BE2C (cell line): ENCODE measurements at regions not wholly inside any gene's neighbourhood (a gene's known extent, or its start where the extent isn't known, plus 50 kb on each side); places are given as distances from the start of the nearest gene placed in this dataset.

Experiments used
- DNase-seq: peaks from one replicate; pipeline ENCODE4 v3.0.0-alpha.2; 2020
- H3K27me3 ChIP-seq: fragments of 250-450 bp; sonication (Bioruptor Pico); 2 replicates; pipeline ENCODE4 v1.5.1; 2020; ENCODE audit warnings: mild to moderate bottlenecking
- H3K36me3 ChIP-seq: fragments of 250-450 bp; sonication (Bioruptor Pico); 2 replicates; pipeline ENCODE4 v1.5.1; 2020; ENCODE audit warnings: mild to moderate bottlenecking
- H3K4me1 ChIP-seq: fragments of 250-450 bp; sonication (Bioruptor Pico); 2 replicates; pipeline ENCODE4 v1.5.1; 2020
- H3K4me3 ChIP-seq: 2 replicates; pipeline ENCODE4 v1.5.1; 2011; ENCODE audit warnings: low read depth, low read length
- H3K9me3 ChIP-seq: fragments of 250-450 bp; sonication (Bioruptor Pico); 2 replicates; pipeline ENCODE4 v1.5.1; 2020
- TF ChIP-seq, protein P1 (sequence below): IDR thresholded peaks from 2 replicates; pipeline ENCODE4 v1.5.1; 2012; ENCODE audit warnings: mild to moderate bottlenecking, low read depth, low read length

DNA sequence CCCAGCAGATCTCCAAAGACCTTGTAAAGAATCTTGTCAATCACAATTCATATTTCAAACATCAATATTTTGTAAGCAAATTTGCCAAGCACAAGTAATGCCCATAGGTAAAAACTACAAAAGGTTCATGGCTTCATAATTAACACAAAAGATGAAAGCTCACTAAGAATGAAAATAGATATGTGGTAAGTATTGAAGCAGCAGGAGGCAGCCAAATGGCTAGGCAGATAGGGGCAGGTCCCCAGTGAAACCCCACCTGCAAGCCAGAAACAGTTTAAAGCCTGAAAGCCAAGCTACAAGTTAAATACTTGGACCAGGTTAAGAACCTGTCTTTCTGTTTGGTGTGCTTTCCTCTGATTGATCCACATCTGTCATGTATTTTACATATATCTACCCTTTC, 942.6 kb upstream of the SPRY2 start:
- H3K27me3 ChIP-seq = no peaks in the 10 kb centered on the region
- TF ChIP-seq, protein P1, sequence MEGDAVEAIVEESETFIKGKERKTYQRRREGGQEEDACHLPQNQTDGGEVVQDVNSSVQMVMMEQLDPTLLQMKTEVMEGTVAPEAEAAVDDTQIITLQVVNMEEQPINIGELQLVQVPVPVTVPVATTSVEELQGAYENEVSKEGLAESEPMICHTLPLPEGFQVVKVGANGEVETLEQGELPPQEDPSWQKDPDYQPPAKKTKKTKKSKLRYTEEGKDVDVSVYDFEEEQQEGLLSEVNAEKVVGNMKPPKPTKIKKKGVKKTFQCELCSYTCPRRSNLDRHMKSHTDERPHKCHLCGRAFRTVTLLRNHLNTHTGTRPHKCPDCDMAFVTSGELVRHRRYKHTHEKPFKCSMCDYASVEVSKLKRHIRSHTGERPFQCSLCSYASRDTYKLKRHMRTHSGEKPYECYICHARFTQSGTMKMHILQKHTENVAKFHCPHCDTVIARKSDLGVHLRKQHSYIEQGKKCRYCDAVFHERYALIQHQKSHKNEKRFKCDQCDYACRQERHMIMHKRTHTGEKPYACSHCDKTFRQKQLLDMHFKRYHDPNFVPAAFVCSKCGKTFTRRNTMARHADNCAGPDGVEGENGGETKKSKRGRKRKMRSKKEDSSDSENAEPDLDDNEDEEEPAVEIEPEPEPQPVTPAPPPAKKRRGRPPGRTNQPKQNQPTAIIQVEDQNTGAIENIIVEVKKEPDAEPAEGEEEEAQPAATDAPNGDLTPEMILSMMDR = no peak
- H3K9me3 ChIP-seq = no peaks in the 10 kb centered on the region
- H3K4me1 ChIP-seq = no peaks in the 10 kb centered on the region
- DNase-seq = no peak
- no peak overlapping the region for H3K4me3 ChIP-seq
- no peaks in the 10 kb centered on the region for H3K36me3 ChIP-seq

- H3K4me1 ChIP-seq = no peaks in the 10 kb centered on the region
- no peaks in the 10 kb centered on the region for H3K27me3 ChIP-seq
Measured at GRCh38 chr13:81283062-81283461, 942.1 kb upstream of the SPRY2 start.

GRCh38 chr13:81275666-81276258, 934.8 kb upstream of the SPRY2 start:
- H3K9me3 ChIP-seq = no peaks in the 10 kb centered on the region
- peak; percentile 40 for DNase-seq
- no peaks in the 10 kb centered on the region for H3K36me3 ChIP-seq
- H3K4me1 ChIP-seq = no peaks in the 10 kb centered on the region
- no peak overlapping the region for H3K4me3 ChIP-seq
- TF ChIP-seq, protein P1 = no peak
- H3K27me3 ChIP-seq = no peaks in the 10 kb centered on the region

More at GRCh38 chr13:81283062-81283461, 942.1 kb upstream of the SPRY2 start:
- TF ChIP-seq, protein P1 = no peak
- Histone ChIP-seq H3K4me3 (no peak overlapping the region), H3K36me3 (no peaks in the 10 kb centered on the region), H3K9me3 (no peaks in the 10 kb centered on the region)
- DNase-seq = no peak

GRCh38 chr13:81247711-81248110, 906.8 kb upstream of the SPRY2 start:
- Histone ChIP-seq H3K9me3 (no peaks in the 10 kb centered on the region), H3K4me1 (no peaks in the 10 kb centered on the region), H3K36me3 (no peaks in the 10 kb centered on the region), H3K4me3 (no peak overlapping the region), H3K27me3 (no peaks in the 10 kb centered on the region)
- TF ChIP-seq, protein P1 = no peak
- no peak for DNase-seq

DNA sequence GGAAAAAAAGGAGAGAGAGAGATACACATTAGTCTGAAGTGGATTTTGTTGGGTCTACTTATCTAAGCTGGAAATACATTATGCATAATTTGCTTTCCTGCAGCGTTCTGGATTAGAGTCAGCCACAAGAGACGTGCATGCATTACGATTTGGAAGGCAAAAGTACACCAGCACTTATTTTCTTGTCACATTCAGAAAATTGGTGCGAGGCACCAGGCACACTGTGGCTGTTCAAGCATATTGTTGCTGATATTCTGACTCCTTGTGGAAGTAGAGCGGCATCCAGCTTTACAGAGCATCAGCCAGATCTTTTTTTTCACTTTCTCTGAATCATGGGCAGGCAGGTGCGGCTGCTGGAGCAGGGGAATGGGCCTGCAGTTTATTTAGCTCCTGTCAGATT, 905.6 kb upstream of the SPRY2 start:
- TF ChIP-seq, protein P1 = no peak
- Histone ChIP-seq H3K4me3 (no peak overlapping the region), H3K27me3 (no peaks in the 10 kb centered on the region), H3K36me3 (no peaks in the 10 kb centered on the region), H3K9me3 (no peaks in the 10 kb centered on the region), H3K4me1 (no peaks in the 10 kb centered on the region)
- DNase-seq = no peak

- TF ChIP-seq, protein P1 = no peak
- no peaks in the 10 kb centered on the region for H3K27me3 ChIP-seq
- no peak overlapping the region for H3K4me3 ChIP-seq
- no peak for DNase-seq
- H3K9me3 ChIP-seq = no peaks in the 10 kb centered on the region
- H3K36me3 ChIP-seq = no peaks in the 10 kb centered on the region
- H3K4me1 ChIP-seq = no peaks in the 10 kb centered on the region
Measured at GRCh38 chr13:81244011-81244410, 903.1 kb upstream of the SPRY2 start.
